ENCODE measurements at regions not wholly inside any gene's neighbourhood (a gene's known extent, or its start where the extent isn't known, plus 50 kb on each side); places are given as distances from the start of the nearest gene placed in this dataset.

DNA sequence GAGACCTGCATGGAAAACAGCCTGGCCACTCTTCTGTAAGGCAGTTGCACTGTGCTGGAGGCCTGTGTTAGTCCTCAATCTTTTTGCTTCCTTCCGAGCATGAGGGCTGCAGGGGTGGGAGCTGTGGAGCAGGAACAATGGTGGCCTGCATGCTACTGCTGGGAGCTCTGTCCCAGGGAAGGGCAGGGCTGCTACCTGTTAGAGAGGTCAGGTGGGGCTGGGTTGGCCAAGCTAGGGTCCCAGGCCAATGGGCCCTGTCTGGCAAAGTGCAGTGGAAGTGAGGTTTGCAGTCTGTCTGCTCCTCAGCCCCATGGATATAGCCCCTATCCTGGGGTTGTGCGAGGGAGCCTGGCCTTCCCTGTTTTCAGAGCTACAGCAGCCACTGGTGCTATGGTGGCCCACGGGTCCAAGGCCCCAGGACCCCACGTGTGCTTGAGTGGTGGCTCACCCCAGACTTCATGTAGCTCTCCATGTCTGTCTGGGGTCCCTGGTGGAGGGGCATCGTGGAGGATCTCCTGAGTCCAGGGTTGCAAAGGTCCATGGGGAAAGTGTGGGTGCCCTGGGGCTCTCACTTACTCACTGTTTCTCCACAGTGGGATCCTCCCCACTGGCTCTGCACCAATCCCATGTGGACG is 1212.6 kb upstream of the NXPH2 start:
- Mint-ChIP-seq H3K4me1 (no peaks in the 10 kb centered on the region), H3K27ac (no peak overlapping the region), H3K27me3 (no peaks in the 10 kb centered on the region), H3K4me3 (no peak overlapping the region), H3K9me3 (ENCODE audit: insufficient read depth) (no peaks in the 10 kb centered on the region)
- H3K9me3 ChIP-seq (ENCODE audit: control extremely low read depth in 1 of 3, control insufficient read depth in 2 of 3, insufficient read depth in 1 of 3, low read length in 2 of 3) = peaks cover 0 to 31% (median 0%) of the 10 kb centered on the region in 3 donors
- H3K27ac ChIP-seq (ENCODE audit: low read length in 2 of 2) = no peak overlapping the region
- no peak for TF ChIP-seq EZH2 (IDR thresholded peaks at IDR 0.05; ENCODE audit: borderline replicate concordance, insufficient read depth, low read depth, low read length, poor library complexity, severe bottlenecking)
- TF ChIP-seq, protein P1, sequence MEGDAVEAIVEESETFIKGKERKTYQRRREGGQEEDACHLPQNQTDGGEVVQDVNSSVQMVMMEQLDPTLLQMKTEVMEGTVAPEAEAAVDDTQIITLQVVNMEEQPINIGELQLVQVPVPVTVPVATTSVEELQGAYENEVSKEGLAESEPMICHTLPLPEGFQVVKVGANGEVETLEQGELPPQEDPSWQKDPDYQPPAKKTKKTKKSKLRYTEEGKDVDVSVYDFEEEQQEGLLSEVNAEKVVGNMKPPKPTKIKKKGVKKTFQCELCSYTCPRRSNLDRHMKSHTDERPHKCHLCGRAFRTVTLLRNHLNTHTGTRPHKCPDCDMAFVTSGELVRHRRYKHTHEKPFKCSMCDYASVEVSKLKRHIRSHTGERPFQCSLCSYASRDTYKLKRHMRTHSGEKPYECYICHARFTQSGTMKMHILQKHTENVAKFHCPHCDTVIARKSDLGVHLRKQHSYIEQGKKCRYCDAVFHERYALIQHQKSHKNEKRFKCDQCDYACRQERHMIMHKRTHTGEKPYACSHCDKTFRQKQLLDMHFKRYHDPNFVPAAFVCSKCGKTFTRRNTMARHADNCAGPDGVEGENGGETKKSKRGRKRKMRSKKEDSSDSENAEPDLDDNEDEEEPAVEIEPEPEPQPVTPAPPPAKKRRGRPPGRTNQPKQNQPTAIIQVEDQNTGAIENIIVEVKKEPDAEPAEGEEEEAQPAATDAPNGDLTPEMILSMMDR (IDR thresholded peaks at IDR 0.05) = no peak
- no peaks in the 10 kb centered on the region for H4K20me1 ChIP-seq (ENCODE audit: control insufficient read depth, insufficient read depth, low read length, poor library complexity, severe bottlenecking)
- ChIA-PET POLR2A (no interaction called here), CTCF (no interaction called here)
- no peak overlapping the region for H3K9ac ChIP-seq (ENCODE audit: low read length)
- H3K4me3 ChIP-seq (ENCODE audit: control extremely low read depth in 1 of 5, extremely low read depth in 1 of 5, insufficient read depth in 1 of 5, low read depth in 2 of 5, low read length in 4 of 5) = no peak overlapping the region
- intact Hi-C loops (cut with micrococcal nuclease) = no loop called here
- WGBS (ENCODE audit: insufficient coverage) = 83% methylated on average over 6 of the region's 6 CpGs
- ATAC-seq (ENCODE audit: low read depth) (no peak), DNase-seq (no peak)
- H3K4me2 ChIP-seq (replicated peaks; ENCODE audit: low read depth, low read length, poor library complexity, severe bottlenecking) = no peak overlapping the region
- no peaks in the 10 kb centered on the region for H3K36me3 ChIP-seq (replicated peaks in 1 of 2; ENCODE audit: control extremely low read depth in 1 of 2, control insufficient read depth in 1 of 2, extremely low read depth in 1 of 2, insufficient read depth in 2 of 2, low read length in 1 of 2)
- H3K27me3 ChIP-seq (replicated peaks in 1 of 4; ENCODE audit: control extremely low read depth in 1 of 4, control insufficient read depth in 3 of 4, insufficient read depth in 4 of 4, low read length in 3 of 4) = no peaks in the 10 kb centered on the region
- H3K4me1 ChIP-seq (ENCODE audit: control insufficient read depth in 2 of 2, insufficient read depth in 2 of 2, low read length in 2 of 2) = no peaks in the 10 kb centered on the region
- no peaks in the 10 kb centered on the region for H3K79me2 ChIP-seq (ENCODE audit: control insufficient read depth, insufficient read depth, low read length)
- no peak overlapping the region for H2AFZ ChIP-seq (ENCODE audit: insufficient read depth, low read depth, low read length, poor library complexity, severe bottlenecking)

GRCh38 chr2:139992078-139992477 is 1211.9 kb upstream of the NXPH2 start:
- no peaks in the 10 kb centered on the region for H3K4me1 Mint-ChIP-seq
- H3K9me3 ChIP-seq (ENCODE audit: control extremely low read depth in 1 of 3, control insufficient read depth in 2 of 3, insufficient read depth in 1 of 3, low read length in 2 of 3) = peaks cover 0 to 31% (median 0%) of the 10 kb centered on the region in 3 donors
- no peak for DNase-seq
- intact Hi-C loops (cut with micrococcal nuclease) = no loop called here
- 92% methylated on average over 3 of the region's 6 CpGs for WGBS (ENCODE audit: insufficient coverage)
- no peak overlapping the region for H3K4me2 ChIP-seq (replicated peaks; ENCODE audit: low read depth, low read length, poor library complexity, severe bottlenecking)
- no peak overlapping the region for H3K27ac ChIP-seq (ENCODE audit: low read length in 2 of 2)
- H3K79me2 ChIP-seq (ENCODE audit: control insufficient read depth, insufficient read depth, low read length) = no peaks in the 10 kb centered on the region
- H3K9me3 Mint-ChIP-seq (ENCODE audit: insufficient read depth) = peaks cover 2% of the 10 kb centered on the region
- no peaks in the 10 kb centered on the region for H3K27me3 Mint-ChIP-seq
- H2AFZ ChIP-seq (ENCODE audit: insufficient read depth, low read depth, low read length, poor library complexity, severe bottlenecking) = no peak overlapping the region
- H3K4me3 Mint-ChIP-seq = no peak overlapping the region
- TF ChIP-seq, protein P1 (IDR thresholded peaks at IDR 0.05) = no peak
- TF ChIP-seq EZH2 (IDR thresholded peaks at IDR 0.05; ENCODE audit: borderline replicate concordance, insufficient read depth, low read depth, low read length, poor library complexity, severe bottlenecking) = no peak
- POLR2A ChIA-PET = no interaction called here
- no peak overlapping the region for H3K27ac Mint-ChIP-seq
- no peak for ATAC-seq (ENCODE audit: low read depth)
- H4K20me1 ChIP-seq (ENCODE audit: control insufficient read depth, insufficient read depth, low read length, poor library complexity, severe bottlenecking) = no peaks in the 10 kb centered on the region
- no peaks in the 10 kb centered on the region for H3K4me1 ChIP-seq (ENCODE audit: control insufficient read depth in 2 of 2, insufficient read depth in 2 of 2, low read length in 2 of 2)
- no peak overlapping the region for H3K4me3 ChIP-seq (ENCODE audit: control extremely low read depth in 1 of 5, extremely low read depth in 1 of 5, insufficient read depth in 1 of 5, low read depth in 2 of 5, low read length in 4 of 5)
- H3K36me3 ChIP-seq (replicated peaks in 1 of 2; ENCODE audit: control extremely low read depth in 1 of 2, control insufficient read depth in 1 of 2, extremely low read depth in 1 of 2, insufficient read depth in 2 of 2, low read length in 1 of 2) = no peaks in the 10 kb centered on the region
- H3K9ac ChIP-seq (ENCODE audit: low read length) = no peak overlapping the region
- CTCF ChIA-PET = no interaction called here
- no peaks in the 10 kb centered on the region for H3K27me3 ChIP-seq (replicated peaks in 1 of 4; ENCODE audit: control extremely low read depth in 1 of 4, control insufficient read depth in 3 of 4, insufficient read depth in 4 of 4, low read length in 3 of 4)

Data from B cell (primary cell).